ENCODE measurements at regions not wholly inside any gene's neighbourhood (a gene's known extent, or its start where the extent isn't known, plus 50 kb on each side); places are given as distances from the start of the nearest gene placed in this dataset.
"Not testable (repeated sequence)": the region's sequence is repeated elsewhere in the genome, so short reads cannot be mapped to it uniquely, and the experiment has no call there.

- no peaks in the 10 kb centered on the region for H3K27me3 ChIP-seq
- no peaks in the 10 kb centered on the region for H3K4me1 ChIP-seq
- H3K36me3 ChIP-seq = no peaks in the 10 kb centered on the region
- H3K9me3 ChIP-seq = no peaks in the 10 kb centered on the region
- H3K4me3 ChIP-seq = no peak overlapping the region
- no peak for TF ChIP-seq POLR2AphosphoS5 (IDR thresholded peaks at IDR 0.05)
- no peak for TF ChIP-seq CTCF (IDR thresholded peaks at IDR 0.05)
- no peak for TF ChIP-seq EP300 (IDR thresholded peaks at IDR 0.05)
- no peak for TF ChIP-seq POLR2A (IDR thresholded peaks at IDR 0.05)
- no peak overlapping the region for H3K27ac ChIP-seq
- DNase-seq = no peak
- peak in 1 of 2 donors; percentile 38 for ATAC-seq (ENCODE audit: low FRiP score in 2 of 2)
- 39 to 57% methylated on average over 4 to 5 of the region's 5 CpGs for WGBS, 2 donors
Observed at GRCh38 chr5:157971571-157972216, 112.7 kb upstream of the CLINT1 start.

GRCh38 chr5:157968570-157968969 lies 109.6 kb upstream of the CLINT1 start:
- ATAC-seq (ENCODE audit: low FRiP score in 2 of 2); H3K27ac ChIP-seq; H3K36me3 ChIP-seq; H3K4me3 ChIP-seq; H3K9me3 ChIP-seq; H3K4me1 ChIP-seq; DNase-seq; H3K27me3 ChIP-seq: not testable (repeated sequence)
- 78 to 89% methylated on average over 6 of the region's 6 CpGs for WGBS, 2 donors

GRCh38 chr5:157965989-157966388 lies 107.0 kb upstream of the CLINT1 start:
- DNase-seq (no peak), ATAC-seq (ENCODE audit: low FRiP score in 2 of 2) (no peak)
- H3K4me1 ChIP-seq = no peaks in the 10 kb centered on the region
- 78 to 81% methylated on average over 9 of the region's 9 CpGs for WGBS, 2 donors
- no peak for TF ChIP-seq POLR2AphosphoS5 (IDR thresholded peaks at IDR 0.05)
- TF ChIP-seq EP300 (IDR thresholded peaks at IDR 0.05) = no peak
- TF ChIP-seq CTCF (IDR thresholded peaks at IDR 0.05) = no peak
- no peak for TF ChIP-seq POLR2A (IDR thresholded peaks at IDR 0.05)
- H3K27me3 ChIP-seq = no peaks in the 10 kb centered on the region
- H3K4me3 ChIP-seq = no peak overlapping the region
- H3K27ac ChIP-seq = no peak overlapping the region
- no peaks in the 10 kb centered on the region for H3K9me3 ChIP-seq
- H3K36me3 ChIP-seq = no peaks in the 10 kb centered on the region

GRCh38 chr5:157965040-157965678 lies 106.2 kb upstream of the CLINT1 start:
- no peaks in the 10 kb centered on the region for H3K9me3 ChIP-seq
- no peak for DNase-seq
- H3K4me3 ChIP-seq = no peak overlapping the region
- no peaks in the 10 kb centered on the region for H3K27me3 ChIP-seq
- ATAC-seq (ENCODE audit: low FRiP score in 2 of 2) = no peak
- no peak overlapping the region for H3K27ac ChIP-seq
- WGBS, 2 donors = 57 to 61% methylated on average over 2 of the region's 2 CpGs
- H3K36me3 ChIP-seq = no peaks in the 10 kb centered on the region
- no peak for TF ChIP-seq POLR2A (IDR thresholded peaks at IDR 0.05)
- TF ChIP-seq CTCF (IDR thresholded peaks at IDR 0.05) = no peak
- TF ChIP-seq POLR2AphosphoS5 (IDR thresholded peaks at IDR 0.05) = no peak
- TF ChIP-seq EP300 (IDR thresholded peaks at IDR 0.05) = no peak
- H3K4me1 ChIP-seq = no peaks in the 10 kb centered on the region

- Histone ChIP-seq H3K27me3 (no peaks in the 10 kb centered on the region), H3K36me3 (no peaks in the 10 kb centered on the region), H3K27ac (no peak overlapping the region), H3K9me3 (no peaks in the 10 kb centered on the region), H3K4me1 (no peaks in the 10 kb centered on the region), H3K4me3 (no peak overlapping the region)
- ATAC-seq (ENCODE audit: low FRiP score in 2 of 2) = no peak
- 80 to 82% methylated on average over 4 of the region's 4 CpGs for WGBS, 2 donors
- no peak for TF ChIP-seq POLR2A (IDR thresholded peaks at IDR 0.05)
- TF ChIP-seq CTCF (IDR thresholded peaks at IDR 0.05) = no peak
- no peak for TF ChIP-seq EP300 (IDR thresholded peaks at IDR 0.05)
- TF ChIP-seq POLR2AphosphoS5 (IDR thresholded peaks at IDR 0.05) = no peak
- no peak for DNase-seq
Observed at GRCh38 chr5:157963761-157964160, 104.8 kb upstream of the CLINT1 start.
